ENCODE measurements at regions not wholly inside any gene's neighbourhood (a gene's known extent, or its start where the extent isn't known, plus 50 kb on each side); places are given as distances from the start of the nearest gene placed in this dataset. TPM values are rescaled to one million over a fixed set of nuclear protein-coding genes. Genes with fewer than 3 reads are reported as not detected.

DNA sequence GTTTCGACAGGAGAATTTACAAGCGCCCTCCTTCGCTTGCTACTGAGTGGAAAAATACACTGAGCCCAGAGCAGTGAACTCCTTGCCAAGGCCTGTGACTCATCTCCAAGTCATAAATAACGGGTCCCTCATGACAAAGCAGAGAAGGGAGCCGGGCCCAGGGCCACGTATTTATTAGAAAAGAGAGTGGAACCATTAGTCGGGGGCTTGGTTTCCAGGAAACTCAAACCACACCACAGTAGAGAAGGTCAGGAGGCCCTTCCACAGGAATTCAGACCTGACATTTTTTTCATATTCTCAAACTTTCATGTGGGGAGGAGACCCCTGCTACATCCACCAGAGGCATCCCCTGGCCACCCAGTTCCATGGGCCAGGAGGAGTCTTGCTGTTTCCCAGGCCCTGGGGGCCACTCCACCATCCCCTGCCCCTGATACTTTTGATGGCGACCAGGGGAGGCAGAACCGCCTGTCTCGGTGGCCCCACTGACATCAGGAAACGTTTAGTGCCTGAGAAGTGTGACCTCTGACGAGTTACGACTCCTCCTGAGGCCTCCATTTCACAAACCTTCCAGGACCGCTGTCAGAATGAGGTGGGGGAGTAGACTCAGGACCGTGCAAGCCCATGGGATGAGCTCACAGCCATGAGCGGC lies 289.7 kb downstream of the DYSF start:
- DNase-seq (ENCODE audit: low read depth): peak; percentile 92

DNA sequence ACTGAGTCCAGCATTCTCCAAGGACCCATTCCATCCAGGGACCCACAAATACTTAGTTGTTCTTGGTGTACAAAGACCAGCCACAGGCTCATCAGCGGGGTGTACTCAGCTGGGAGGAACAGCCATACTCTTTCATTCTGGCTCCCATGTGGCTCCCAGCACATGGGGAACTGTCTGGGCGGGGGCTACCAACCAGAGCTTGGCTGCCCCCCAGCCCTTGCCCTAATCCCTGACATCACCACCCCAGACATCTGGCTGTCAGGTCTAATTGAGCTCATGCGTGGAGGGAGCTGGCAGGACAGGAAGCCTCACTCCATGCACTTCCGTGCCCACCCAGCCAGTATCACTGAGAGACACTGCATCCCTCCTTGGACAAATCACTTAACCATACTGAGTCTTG lies 283.6 kb downstream of the DYSF start:
- no peak for DNase-seq (ENCODE audit: low read depth)

DNA sequence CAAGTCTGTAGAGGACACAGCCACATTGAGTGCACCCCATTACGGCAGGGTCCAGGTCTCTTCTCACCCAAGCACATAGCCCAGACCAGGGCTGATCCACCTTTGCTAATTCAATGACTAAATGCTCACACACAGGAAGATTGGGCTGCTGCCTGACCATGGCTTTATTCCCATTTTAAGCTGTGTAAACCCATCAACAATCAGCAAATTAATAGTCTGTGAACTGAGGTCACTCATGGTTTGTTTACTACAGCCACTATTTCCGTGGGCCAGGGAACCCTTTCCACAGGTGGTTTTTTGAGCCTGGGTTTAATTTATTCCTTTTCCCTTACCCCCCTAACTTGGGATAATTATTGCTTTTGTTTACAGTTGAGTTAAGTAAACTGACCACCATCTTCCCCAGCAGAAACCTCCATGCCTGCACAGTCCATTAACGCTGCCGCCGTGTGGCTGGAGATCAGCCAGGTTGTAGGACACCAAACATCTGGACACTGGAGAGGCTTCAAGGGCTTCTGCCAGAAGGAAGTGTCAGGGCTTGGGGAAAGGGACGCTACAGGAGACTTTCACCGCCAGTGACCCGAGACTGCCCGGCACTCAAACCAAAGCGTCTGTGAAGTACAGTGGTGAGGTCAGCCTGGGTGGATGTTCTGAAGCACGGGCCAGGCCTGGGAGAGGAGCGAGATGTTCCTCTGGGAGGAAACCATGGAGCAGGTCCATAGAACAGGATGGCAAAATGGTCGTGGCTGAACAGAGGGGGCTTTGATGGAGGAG lies 282.9 kb downstream of the DYSF start:
- DNase-seq (ENCODE audit: low read depth): no peak

Small RNAs in the stretch of these regions (small RNA-seq; reads per million reads assigned to genes)
- gene RPS20P10: not detected

Measured in HT1080 (cell line).